Endothelial cell (in vitro differentiated cells): ENCODE measurements at regions not wholly inside any gene's neighbourhood (a gene's known extent, or its start where the extent isn't known, plus 50 kb on each side); places are given as distances from the start of the nearest gene placed in this dataset.
A peak's percentile ranks its signal among the peaks of the same experiment; 100 is the strongest.

ENCODE experiments used
- DNase-seq: peaks from one replicate; pipeline ENCODE4 v3.0.0; 2021; ENCODE audit warnings: low spot score
- H3K27ac Mint-ChIP-seq: one replicate; pipeline ENCODE4 v1.8.0; 2021; ENCODE audit warnings: mixed read lengths, inconsistent platforms; ENCODE audit not compliant: unreplicated experiment
- H3K27me3 Mint-ChIP-seq: one replicate; pipeline ENCODE4 v1.8.0; 2021; ENCODE audit warnings: mild to moderate bottlenecking, moderate library complexity, mixed read lengths, inconsistent platforms; ENCODE audit not compliant: unreplicated experiment
- H3K36me3 Mint-ChIP-seq: one replicate; pipeline ENCODE4 v1.8.0; 2021; ENCODE audit warnings: mild to moderate bottlenecking, low read depth, mixed read lengths, inconsistent platforms; ENCODE audit not compliant: unreplicated experiment
- H3K4me1 Mint-ChIP-seq: one replicate; pipeline ENCODE4 v1.8.0; 2021; ENCODE audit warnings: mild to moderate bottlenecking, mixed read lengths, inconsistent platforms; ENCODE audit not compliant: unreplicated experiment
- H3K4me3 Mint-ChIP-seq: one replicate; pipeline ENCODE4 v1.8.0; 2021; ENCODE audit warnings: mild to moderate bottlenecking, mixed read lengths, inconsistent platforms; ENCODE audit not compliant: unreplicated experiment
- H3K9me3 Mint-ChIP-seq: one replicate; pipeline ENCODE4 v1.8.0; 2021; ENCODE audit warnings: mixed read lengths, inconsistent platforms; ENCODE audit not compliant: unreplicated experiment
- CTCF ChIP-seq: fragments of 200-600 bp; sonication (generic); IDR thresholded peaks from one replicate; pipeline ENCODE4 v1.5.0; 2021; ENCODE audit warnings: antibody characterized with exemption; ENCODE audit not compliant: unreplicated experiment

- Mint-ChIP-seq H3K36me3 (peaks cover 24% of the 10 kb centered on the region), H3K9me3 (peaks cover 60% of the 10 kb centered on the region), H3K27me3 (peaks cover 20% of the 10 kb centered on the region), H3K4me1 (no peaks in the 10 kb centered on the region), H3K27ac (no peak overlapping the region), H3K4me3 (peak overlapping the region; percentile 59)
- no peak for TF ChIP-seq CTCF
- no peak for DNase-seq
These were observed 186.9 kb upstream of the SALL3 start for GRCh38 chr18:78792736-78793135.

- Mint-ChIP-seq H3K36me3 (peaks cover 24% of the 10 kb centered on the region), H3K9me3 (peaks cover 63% of the 10 kb centered on the region), H3K27ac (no peak overlapping the region), H3K4me1 (no peaks in the 10 kb centered on the region), H3K4me3 (peak overlapping the region; percentile 25), H3K27me3 (peaks cover 18% of the 10 kb centered on the region)
- DNase-seq = no peak
- TF ChIP-seq CTCF = no peak
These were observed 186.1 kb upstream of the SALL3 start for GRCh38 chr18:78793313-78794070.

GRCh38 chr18:78794071-78794430 is 185.6 kb upstream of the SALL3 start:
- peaks cover 17% of the 10 kb centered on the region for H3K27me3 Mint-ChIP-seq
- no peak overlapping the region for H3K4me3 Mint-ChIP-seq
- H3K9me3 Mint-ChIP-seq = peaks cover 57% of the 10 kb centered on the region
- no peak for DNase-seq
- H3K36me3 Mint-ChIP-seq = peaks cover 24% of the 10 kb centered on the region
- no peak for TF ChIP-seq CTCF
- H3K4me1 Mint-ChIP-seq = no peaks in the 10 kb centered on the region
- no peak overlapping the region for H3K27ac Mint-ChIP-seq

GRCh38 chr18:78796693-78797455 is 182.7 kb upstream of the SALL3 start:
- no peaks in the 10 kb centered on the region for H3K4me1 Mint-ChIP-seq
- H3K9me3 Mint-ChIP-seq = peaks cover 61% of the 10 kb centered on the region
- no peak for DNase-seq
- H3K4me3 Mint-ChIP-seq = peak overlapping the region; percentile 51
- no peak for TF ChIP-seq CTCF
- H3K27me3 Mint-ChIP-seq = peaks cover 19% of the 10 kb centered on the region
- peaks cover 31% of the 10 kb centered on the region for H3K36me3 Mint-ChIP-seq
- H3K27ac Mint-ChIP-seq = peak overlapping the region; percentile 67

- H3K36me3 Mint-ChIP-seq = peaks cover 29% of the 10 kb centered on the region
- TF ChIP-seq CTCF = no peak
- no peaks in the 10 kb centered on the region for H3K4me1 Mint-ChIP-seq
These were observed 182.1 kb upstream of the SALL3 start for GRCh38 chr18:78797499-78797898.

More at GRCh38 chr18:78797499-78797898, 182.1 kb upstream of the SALL3 start:
- no peak overlapping the region for H3K4me3 Mint-ChIP-seq
- H3K27me3 Mint-ChIP-seq = peaks cover 16% of the 10 kb centered on the region
- DNase-seq = no peak
- H3K27ac Mint-ChIP-seq = no peak overlapping the region
- H3K9me3 Mint-ChIP-seq = peaks cover 59% of the 10 kb centered on the region
